ENCODE measurements at regions not wholly inside any gene's neighbourhood (a gene's known extent, or its start where the extent isn't known, plus 50 kb on each side); places are given as distances from the start of the nearest gene placed in this dataset.

DNA sequence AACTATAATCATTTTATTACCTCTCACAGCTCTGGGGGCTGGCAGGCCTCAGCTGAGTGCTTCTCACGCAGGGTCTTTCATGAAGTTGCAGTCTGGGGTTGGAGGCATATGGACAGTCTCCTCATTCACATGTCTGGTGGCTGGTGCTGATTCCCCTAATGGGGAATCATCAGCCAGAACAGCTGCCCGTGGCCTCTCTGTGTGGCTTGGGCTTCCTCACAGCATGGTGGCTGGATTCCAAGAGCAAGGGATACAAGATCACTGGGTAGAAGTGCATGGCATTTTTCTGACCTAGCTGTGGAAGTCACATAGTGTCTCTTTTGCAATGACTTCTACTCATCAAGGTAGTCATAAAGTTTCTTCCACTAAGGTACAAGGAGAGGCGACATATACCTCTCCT is 59.0 kb upstream of the LAPTM4A start:
- DNase-seq, result no peak

DNA sequence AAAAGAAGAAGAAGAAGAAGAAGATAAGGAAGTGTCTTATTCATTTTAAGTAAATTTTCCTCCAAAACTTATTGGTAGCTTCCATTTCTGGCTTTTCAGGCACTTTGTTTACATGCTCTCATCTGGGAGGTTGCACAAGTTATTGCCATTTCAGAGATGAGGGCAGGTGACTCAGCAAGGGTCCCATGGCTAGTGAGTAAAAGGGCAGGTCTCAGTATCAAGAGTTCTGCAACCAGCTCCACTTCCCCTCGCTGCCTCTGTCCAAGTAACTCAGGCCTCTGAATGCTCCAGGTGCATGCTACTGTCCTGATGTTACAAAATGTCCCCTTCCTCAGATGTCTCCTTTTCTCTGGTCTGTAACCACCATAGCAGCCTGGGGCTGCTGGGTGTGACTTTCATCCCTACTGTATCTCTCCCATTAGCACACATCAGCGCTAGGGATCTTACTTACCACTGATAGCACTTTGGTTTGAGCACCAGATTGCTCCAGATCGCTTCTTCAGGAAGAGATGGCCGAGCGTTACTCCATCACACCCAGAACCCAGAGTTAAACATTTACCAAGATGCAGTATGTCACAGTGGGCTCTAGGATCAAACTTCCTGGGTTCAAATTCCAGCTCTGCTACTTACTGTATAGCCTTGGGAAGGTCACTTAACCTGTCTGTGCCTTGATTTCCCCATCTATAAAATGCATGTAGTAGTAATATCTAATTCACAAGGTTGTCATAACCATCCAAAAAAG is 57.4 kb upstream of the LAPTM4A start:
- no peak for DNase-seq

DNA sequence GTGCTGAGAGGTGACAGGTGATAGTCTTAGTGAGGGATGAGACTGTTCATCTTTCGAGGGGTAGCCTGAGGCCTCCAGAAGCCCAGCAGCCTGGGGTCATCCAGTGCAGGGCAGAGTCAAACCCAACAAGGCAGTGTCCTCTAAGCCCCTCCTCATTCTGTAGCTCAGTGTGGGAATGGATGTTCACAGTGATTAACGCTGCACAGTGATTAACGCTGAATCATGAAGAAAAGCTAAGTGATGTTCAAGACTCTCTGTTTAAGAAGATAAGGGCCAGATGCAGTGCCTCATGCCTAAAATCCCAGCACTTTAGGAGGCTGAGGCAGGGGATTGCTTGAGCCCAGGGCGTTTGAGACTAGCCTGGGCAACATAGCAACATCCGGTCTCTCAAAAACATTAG is 56.3 kb upstream of the LAPTM4A start:
- no peak for DNase-seq

DNA sequence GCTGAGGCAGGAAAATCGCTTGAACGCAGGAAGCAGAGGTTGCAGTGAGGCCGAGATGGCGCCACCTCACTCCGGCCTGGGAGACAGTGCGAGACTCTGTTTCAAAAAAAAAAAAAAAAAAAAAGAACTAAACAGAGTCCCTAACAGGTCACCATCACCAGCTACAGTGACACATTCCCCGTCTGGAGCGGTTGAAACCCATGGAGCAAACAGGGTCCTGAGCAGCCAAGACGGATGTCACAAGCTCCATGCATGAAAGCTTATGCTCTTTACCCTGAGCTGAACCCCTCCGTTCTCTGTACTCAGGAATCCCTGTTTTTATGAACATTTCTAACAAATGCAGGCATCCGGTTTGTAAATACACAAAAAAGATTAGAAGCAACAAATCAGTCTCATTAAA is 55.9 kb upstream of the LAPTM4A start:
- no peak for DNase-seq

GRCh38 chr2:20106746-20107145 is 55.3 kb upstream of the LAPTM4A start:
- DNase-seq, result peak; percentile 58

DNA sequence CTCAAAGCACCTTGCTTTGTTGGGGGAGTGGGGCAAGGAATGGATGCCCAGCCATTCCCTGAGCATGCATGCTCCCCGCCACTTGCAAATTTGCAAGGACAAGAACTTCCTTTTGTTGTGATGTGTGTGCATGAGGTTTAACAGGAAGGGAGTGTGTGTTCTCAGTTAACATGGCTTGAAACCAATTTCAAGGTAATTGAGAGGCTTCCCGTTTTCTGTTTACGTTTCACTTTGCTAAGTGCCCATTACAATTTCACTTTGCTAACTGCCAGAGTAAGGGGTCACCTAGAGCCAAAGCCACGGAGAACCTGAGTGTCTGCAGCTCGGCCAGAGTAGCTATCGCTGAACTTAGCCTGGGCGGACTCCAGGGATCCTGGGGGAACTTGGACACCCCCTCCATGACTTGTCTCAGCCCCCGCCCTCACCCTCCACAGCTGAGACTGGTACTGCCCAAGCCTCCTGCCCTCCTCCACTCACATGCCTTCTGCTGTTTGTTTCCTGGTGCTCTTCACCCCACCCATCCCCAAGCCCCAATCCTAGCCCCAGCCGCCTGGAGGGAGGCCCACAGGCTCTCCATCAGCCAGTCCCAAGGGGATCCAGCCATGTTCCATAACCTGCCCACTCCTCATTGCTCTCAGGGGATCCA is 53.6 kb upstream of the LAPTM4A start:
- DNase-seq, result no peak

GRCh38 chr2:20103530-20103929 is 52.1 kb upstream of the LAPTM4A start:
- no peak for DNase-seq
